ENCODE measurements at regions not wholly inside any gene's neighbourhood (a gene's known extent, or its start where the extent isn't known, plus 50 kb on each side); places are given as distances from the start of the nearest gene placed in this dataset.

- intact Hi-C loops (cut with DNase I) = no loop called here
- H3K36me3 ChIP-seq = no peaks in the 10 kb centered on the region
- no peaks in the 10 kb centered on the region for H3K4me1 ChIP-seq
- no peak for DNase-seq
- no peak overlapping the region for H3K27ac ChIP-seq
- no peaks in the 10 kb centered on the region for H3K27me3 ChIP-seq
- TF ChIP-seq CTCF (IDR thresholded peaks at IDR 0.05) (no peak), POLR2A (IDR thresholded peaks at IDR 0.05) (no peak)
- WGBS, 2 donors = 75 to 88% methylated on average over 9 to 16 of the region's 39 CpGs
- no peaks in the 10 kb centered on the region for H3K9me3 ChIP-seq
- H3K4me3 ChIP-seq = no peak overlapping the region
These were observed 1084.9 kb downstream of the BRD1 start for GRCh38 chr22:48742556-48743343.

DNA sequence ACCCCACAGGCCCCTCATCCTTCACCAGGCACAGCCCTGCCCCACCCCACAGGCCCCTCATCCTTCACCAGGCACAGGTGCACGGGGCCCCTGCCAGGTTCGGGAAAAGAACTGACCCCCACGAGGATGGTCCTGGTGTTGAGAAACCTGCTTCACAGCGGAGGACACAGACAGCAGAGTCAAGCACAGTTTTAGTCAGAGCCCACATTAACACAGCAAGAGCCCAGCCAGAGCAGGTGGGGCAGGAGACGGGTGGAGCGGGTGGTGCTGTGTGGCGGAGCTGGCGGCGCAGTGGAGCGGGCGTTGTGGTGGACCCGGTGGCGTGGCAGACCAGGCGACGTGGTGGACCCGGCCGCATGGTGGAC, 1085.5 kb downstream of the BRD1 start:
- intact Hi-C loops (cut with DNase I) = no loop called here
- Histone ChIP-seq H3K9me3 (no peaks in the 10 kb centered on the region), H3K27ac (no peak overlapping the region), H3K27me3 (no peaks in the 10 kb centered on the region), H3K4me3 (no peak overlapping the region), H3K4me1 (no peaks in the 10 kb centered on the region), H3K36me3 (no peaks in the 10 kb centered on the region)
- no peak for TF ChIP-seq CTCF (IDR thresholded peaks at IDR 0.05)
- TF ChIP-seq POLR2A (IDR thresholded peaks at IDR 0.05) = no peak
- 82 to 90% methylated on average over 10 to 14 of the region's 17 CpGs for WGBS, 2 donors
- DNase-seq = no peak

- Histone ChIP-seq H3K27me3 (no peaks in the 10 kb centered on the region), H3K4me3 (no peak overlapping the region), H3K36me3 (no peaks in the 10 kb centered on the region), H3K9me3 (no peaks in the 10 kb centered on the region), H3K4me1 (no peaks in the 10 kb centered on the region), H3K27ac (no peak overlapping the region)
- no peak for TF ChIP-seq POLR2A (IDR thresholded peaks at IDR 0.05)
- no peak for TF ChIP-seq CTCF (IDR thresholded peaks at IDR 0.05)
- 76% methylated on average over 4 to 5 of the region's 8 CpGs for WGBS, 2 donors
- intact Hi-C loops (cut with DNase I) = no loop called here
- DNase-seq = no peak
These were observed 1086.1 kb downstream of the BRD1 start for GRCh38 chr22:48741540-48741939.

GRCh38 chr22:48740731-48741405, 1086.8 kb downstream of the BRD1 start:
- TF ChIP-seq CTCF (IDR thresholded peaks at IDR 0.05) (no peak), POLR2A (IDR thresholded peaks at IDR 0.05) (no peak)
- no peaks in the 10 kb centered on the region for H3K36me3 ChIP-seq
- no peaks in the 10 kb centered on the region for H3K27me3 ChIP-seq
- H3K27ac ChIP-seq = no peak overlapping the region
- H3K4me3 ChIP-seq = no peak overlapping the region
- H3K9me3 ChIP-seq = no peaks in the 10 kb centered on the region
- WGBS, 2 donors = 87 to 91% methylated on average over 7 to 12 of the region's 31 CpGs
- intact Hi-C loops (cut with DNase I) = no loop called here
- H3K4me1 ChIP-seq = no peaks in the 10 kb centered on the region
- no peak for DNase-seq

- intact Hi-C loops (cut with DNase I) = no loop called here
- TF ChIP-seq POLR2A (IDR thresholded peaks at IDR 0.05) = no peak
- no peak for TF ChIP-seq CTCF (IDR thresholded peaks at IDR 0.05)
- no CpG with 5 or more reads among the region's 21 CpGs for WGBS, 2 donors
- H3K27me3 ChIP-seq = no peaks in the 10 kb centered on the region
- H3K4me1 ChIP-seq = no peaks in the 10 kb centered on the region
- no peaks in the 10 kb centered on the region for H3K9me3 ChIP-seq
- no peak overlapping the region for H3K27ac ChIP-seq
- no peak for DNase-seq
- H3K36me3 ChIP-seq = no peaks in the 10 kb centered on the region
- H3K4me3 ChIP-seq = no peak overlapping the region
These were observed 1087.5 kb downstream of the BRD1 start for GRCh38 chr22:48740086-48740730.

All from esophagus squamous epithelium (tissue), 5 donors.